Activated naive CD4-positive, alpha-beta T cell treated with anti-CD3 and anti-CD28 coated beads, Interleukin-2, amount 50 U/mL, for 16 hours (primary cell): ENCODE measurements at regions not wholly inside any gene's neighbourhood (a gene's known extent, or its start where the extent isn't known, plus 50 kb on each side); places are given as distances from the start of the nearest gene placed in this dataset.
"Not testable (repeated sequence)": the region's sequence is repeated elsewhere in the genome, so short reads cannot be mapped to it uniquely, and the experiment has no call there.

Source experiments
- DNase-seq: peaks from one replicate; pipeline ENCODE4 v3.0.0-alpha.2; 2020

DNA sequence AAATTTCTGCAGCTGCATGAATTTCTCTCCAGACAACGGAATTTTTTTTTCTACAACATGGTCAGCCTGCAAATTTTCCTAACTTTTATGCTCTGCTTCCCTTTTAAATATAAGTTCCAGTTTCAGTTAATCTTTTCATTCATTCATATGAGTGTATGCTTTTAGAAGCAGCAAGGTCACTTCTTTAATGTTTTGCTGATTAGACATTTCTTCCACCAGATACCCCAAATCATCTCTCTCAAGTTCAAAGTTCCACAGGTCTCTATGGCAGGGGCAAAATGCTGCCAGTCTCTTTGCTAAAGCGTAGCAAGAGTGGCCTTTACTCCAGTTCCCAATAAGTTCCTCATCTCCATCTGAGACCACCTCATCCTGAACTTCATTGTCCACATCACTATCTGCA, 205.6 kb upstream of the GRM7 start:
- no peak for DNase-seq

DNA sequence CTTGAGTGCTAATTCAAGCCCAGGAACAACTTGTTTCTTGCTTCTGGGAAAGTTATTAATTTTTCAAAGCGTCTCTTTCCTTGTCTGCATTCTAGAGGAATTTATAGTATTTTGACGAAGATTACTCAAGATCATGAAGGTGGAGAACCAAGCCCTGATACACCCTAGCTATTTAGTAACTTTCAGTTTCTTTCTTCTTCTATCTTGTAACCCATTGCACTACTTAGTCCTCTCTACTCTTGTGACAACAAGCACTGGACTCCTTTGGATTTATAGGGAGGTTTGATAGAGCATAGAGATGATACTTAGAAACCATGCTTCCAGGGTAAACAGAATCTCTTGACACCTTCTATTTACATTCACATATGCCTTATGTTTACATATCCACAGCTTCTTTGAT, 203.3 kb upstream of the GRM7 start:
- no peak for DNase-seq

DNA sequence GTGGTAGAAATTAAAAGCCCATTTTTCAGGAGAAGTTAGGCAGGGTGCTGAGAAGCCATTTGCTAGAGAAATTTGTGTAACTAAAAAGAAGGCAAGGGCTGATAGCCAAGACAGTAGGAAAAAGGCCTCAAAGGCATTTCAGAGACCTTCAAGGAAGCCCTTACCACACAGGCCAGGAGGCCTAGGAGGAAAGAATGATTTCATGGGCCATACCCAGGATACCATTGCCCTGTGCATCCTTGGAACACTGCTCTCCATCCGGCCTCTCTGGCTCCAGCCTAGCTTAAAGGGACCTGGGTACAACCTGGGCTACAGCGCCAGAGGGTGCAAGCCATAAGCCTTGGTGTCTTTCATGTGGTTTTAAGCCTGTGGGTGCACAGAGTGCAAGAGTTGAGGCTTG, 193.6 kb upstream of the GRM7 start:
- DNase-seq, result no peak

GRCh38 chr3:6671363-6671762, 189.6 kb upstream of the GRM7 start:
- DNase-seq, result no peak

DNA sequence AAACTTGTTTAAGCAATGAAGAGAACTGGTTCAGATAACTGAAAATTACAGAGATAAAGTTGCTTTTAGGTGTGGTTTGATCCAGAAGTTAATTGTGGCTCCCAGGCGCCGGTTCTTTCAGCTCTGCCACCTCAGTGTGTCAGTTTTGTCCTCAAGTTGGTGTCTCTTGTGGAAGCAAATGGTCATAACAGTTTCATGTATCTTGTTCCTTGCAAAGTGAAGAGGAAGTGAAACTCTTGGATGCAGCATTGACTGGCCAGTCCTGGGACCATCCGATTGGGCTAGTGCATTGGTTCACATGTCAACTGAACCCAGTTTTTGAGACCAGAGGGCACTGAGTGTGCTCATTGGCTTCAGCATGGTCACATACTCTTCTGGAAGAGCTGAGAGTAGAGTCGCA, 181.4 kb upstream of the GRM7 start:
- no peak for DNase-seq

DNA sequence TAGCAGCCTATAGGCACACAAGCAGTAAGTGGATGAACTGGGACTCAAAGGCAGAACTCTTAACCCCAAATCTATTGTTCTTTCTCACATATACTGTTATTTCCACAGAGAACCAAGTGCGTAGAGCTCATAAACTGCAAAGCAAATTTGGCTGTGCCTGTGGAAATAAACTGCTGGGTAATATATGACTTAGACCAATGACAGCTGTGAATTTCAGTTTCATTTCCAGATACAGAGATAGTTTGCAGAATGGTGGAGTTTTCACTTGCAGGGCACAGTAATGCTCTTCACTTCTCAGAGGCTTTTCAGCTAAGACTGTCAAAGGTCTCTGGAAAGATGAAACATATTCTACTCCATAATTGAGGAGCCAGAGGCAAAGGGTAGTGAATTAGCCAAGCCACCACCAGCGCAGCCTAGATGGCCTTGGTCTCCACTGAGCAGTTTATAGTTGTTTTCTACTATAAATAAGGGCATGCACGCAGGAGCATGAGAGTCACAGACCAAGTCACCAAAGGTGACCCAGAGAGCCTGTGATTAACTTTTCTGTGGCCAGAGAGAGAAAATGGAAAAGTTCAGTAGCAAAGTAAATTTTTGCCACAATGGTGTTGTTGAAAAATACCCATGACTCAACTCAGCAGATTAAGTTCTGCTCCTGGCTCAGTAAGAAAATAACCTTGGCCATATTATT, 180.7 kb upstream of the GRM7 start:
- no peak for DNase-seq

DNA sequence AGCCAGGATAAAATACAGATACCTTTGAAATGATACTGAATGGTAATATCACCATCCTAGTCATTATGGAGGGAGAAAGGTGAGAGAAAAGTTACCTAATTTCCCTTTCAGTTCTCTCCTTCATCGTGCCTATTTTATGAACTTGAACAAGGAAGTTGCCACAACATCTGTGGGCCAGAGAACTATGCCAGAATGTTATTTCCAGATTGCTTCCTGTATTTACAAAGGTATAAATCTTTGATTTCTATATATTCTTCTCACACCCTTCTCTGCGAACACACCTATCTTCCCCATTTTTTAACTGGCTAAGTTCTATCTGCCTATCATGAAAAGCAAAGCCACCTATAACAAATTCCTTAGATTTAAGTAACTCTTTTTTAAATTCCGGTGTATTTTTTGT, 163.6 kb upstream of the GRM7 start:
- DNase-seq, result no peak

DNA sequence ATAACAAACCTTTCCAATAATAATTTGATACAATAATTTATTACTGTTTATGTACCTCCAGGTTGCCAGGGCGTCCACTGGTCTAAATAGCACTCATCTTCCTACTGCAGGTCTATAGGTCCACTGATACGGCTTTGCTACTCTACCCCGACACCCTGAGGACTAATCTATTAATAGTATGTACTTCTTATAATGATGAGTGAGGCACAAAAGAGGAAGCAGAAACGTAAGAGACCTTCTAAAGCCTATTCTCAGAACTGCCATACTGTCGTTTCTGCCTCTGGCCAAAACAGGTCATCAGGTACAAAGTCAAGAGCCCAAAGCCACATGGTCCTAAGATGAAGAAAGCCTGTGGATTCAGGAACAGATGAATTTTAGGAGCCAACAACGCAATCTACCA, 163.2 kb upstream of the GRM7 start:
- no peak for DNase-seq

GRCh38 chr3:6704817-6705216, 156.1 kb upstream of the GRM7 start:
- not testable (repeated sequence) for DNase-seq

- DNase-seq, result no peak
Measured at GRCh38 chr3:6706777-6707176, 154.1 kb upstream of the GRM7 start.

GRCh38 chr3:6709178-6709577, 151.7 kb upstream of the GRM7 start:
- DNase-seq, result no peak

GRCh38 chr3:6714962-6715361, 146.0 kb upstream of the GRM7 start:
- DNase-seq, result no peak

GRCh38 chr3:6716420-6716819, 144.5 kb upstream of the GRM7 start:
- no peak for DNase-seq

DNA sequence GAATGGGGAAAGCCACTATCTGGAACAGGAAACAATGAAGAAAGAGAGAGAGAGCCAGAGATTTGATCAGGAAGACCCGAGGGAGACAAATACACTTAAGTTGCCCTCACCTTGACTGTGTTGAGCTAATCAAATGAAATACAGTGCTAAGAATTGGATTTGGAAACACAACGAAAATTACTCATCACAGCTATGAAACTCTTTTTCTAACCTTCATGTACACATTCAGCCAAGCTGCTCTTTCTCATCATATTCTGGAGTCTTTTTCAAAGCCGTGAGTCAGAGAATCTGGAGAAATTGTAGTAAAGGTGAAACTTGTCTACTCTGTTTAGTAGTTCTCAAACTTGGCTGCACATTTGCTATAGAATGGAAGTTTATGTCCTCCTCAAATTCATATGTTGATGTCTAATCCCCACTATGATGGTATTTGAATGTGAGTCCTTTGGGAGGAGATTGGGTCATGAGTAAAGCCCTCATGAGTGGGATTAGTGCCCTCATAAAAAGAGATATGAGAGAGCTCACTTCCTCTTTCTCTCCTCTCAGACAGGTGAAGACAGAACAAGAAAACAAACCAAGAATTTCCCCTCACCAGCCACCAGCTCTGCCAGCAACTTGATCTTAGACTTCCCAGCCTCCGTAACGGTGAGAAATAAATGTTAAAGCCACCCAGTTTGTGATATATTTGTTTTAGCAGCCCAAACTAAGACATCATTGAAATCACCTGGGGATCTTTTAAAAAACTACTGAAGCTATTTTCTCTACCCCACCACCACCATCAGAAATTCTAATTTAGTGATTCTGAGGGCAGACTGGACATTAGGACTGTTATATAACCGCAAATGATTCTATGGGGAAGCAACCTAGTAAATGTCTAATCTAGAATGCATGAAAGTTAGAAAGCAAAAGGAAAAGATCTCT, 143.6 kb upstream of the GRM7 start:
- DNase-seq, result no peak

- DNase-seq, result no peak
Measured at GRCh38 chr3:6719999-6720398, 140.9 kb upstream of the GRM7 start.

DNA sequence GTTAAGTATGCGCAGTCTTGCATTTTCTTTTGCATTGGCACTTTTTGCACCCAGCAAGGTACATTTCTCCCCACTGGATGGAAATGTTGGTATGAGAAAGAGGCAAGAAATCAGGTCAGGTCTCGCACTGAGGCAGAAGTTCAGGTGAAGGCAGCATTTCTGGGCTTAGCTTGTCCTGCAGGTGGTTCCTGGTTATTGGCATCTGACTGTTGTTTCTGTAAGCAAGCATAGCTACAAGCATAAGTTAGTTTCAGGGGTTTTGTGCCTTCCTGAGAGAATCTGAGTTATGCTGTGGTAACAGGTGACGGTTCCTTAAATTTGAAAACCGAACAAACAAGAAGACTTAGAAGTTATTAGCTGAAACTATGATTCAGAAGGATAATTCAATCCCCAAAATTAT, 139.4 kb upstream of the GRM7 start:
- no peak for DNase-seq

DNA sequence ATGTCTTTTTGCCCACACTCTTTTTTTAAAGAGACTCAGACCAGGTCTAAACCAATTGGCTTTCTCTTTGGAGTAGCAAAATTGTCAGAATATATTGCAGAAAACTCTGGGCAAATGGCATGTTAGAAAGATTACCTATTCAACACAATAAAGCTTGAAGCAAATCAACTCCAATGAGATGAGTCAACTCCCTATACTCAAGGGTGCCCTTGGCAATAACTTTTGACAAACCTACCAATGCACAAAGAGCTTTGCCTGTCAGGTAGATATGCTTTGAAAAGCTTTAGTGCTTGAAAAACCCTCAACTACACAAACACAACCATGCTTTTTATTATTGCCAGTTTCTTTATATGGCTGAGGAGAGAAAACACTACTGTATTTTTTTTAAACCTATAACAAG, 137.7 kb upstream of the GRM7 start:
- no peak for DNase-seq

- no peak for DNase-seq
Measured at GRCh38 chr3:6726811-6727210, 134.1 kb upstream of the GRM7 start.

DNA sequence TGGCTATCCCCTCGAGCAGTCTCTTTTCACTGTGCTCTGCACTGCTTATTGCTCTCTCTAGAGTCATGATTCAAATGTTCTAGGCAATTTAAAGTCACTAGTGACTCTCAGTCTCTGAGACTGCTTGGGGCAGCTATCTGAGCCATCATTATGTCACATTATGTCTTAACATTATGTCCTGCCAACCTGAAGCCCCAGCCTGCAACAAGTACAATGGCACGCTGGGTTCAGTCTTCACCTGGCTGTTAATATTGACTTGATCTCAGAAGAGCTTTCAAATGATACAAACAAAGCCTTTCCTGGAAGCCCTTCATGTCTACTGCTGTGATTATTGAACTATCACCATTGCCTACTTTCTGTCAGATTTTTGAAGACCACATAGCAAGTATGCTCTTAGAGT, 128.1 kb upstream of the GRM7 start:
- DNase-seq, result no peak

DNA sequence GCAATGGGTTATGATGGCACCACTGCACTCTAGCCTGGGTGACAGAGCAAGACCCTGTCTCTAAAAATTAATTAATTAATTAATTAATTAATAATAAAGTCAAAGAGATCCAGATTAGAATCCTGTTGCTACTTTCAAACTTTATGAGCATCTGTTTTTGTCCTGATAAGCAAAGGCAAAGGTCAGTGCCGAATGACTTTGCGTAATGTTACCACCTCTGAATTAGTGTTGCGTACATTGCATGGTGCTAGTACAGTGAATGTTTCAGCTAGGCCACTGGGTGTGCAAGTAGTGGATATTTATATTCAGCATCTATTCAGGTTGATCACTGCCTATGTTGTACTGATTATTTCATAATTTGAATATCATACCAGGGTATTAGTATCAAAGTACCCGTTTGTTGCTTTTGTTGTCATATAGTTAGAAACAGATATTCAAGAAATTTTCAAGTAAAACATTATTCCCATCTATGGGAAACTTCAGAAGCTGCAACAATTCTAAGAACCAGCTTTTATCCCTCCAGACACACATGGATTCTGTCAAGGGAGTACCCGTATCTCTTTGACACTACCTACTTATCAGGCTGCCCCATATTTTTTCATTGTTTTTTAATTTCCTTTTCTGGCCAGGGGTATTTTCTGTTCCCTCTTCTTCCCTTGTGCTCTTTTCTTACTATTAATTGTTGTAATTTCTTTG, 127.1 kb upstream of the GRM7 start:
- DNase-seq, result no peak

- DNase-seq, result no peak
Measured at GRCh38 chr3:6734395-6734746, 126.5 kb upstream of the GRM7 start.

GRCh38 chr3:6736836-6737629, 123.9 kb upstream of the GRM7 start:
- DNase-seq, result no peak

DNA sequence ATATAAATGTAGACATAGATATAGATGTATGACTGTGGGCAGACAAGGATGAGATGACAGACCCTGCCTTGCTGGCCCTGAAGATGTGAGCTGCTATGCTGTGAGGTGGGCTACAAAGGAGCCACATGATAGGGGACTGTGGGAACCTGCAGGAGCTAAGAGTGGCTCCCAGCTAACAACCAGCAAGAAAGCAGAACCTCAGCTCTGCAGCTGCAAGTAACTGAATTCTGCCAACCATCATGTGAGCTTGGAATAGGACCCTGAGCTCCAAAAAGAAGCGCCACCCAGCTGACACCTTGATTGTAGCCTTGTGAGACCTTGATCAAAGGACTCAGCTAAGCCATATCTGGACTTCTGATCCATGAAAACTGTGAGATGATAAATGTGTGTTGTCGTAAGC, 123.3 kb upstream of the GRM7 start:
- no peak for DNase-seq
